ENCODE measurements at regions not wholly inside any gene's neighbourhood (a gene's known extent, or its start where the extent isn't known, plus 50 kb on each side); places are given as distances from the start of the nearest gene placed in this dataset.
"Not testable (repeated sequence)": the region's sequence is repeated elsewhere in the genome, so short reads cannot be mapped to it uniquely, and the experiment has no call there.

DNA sequence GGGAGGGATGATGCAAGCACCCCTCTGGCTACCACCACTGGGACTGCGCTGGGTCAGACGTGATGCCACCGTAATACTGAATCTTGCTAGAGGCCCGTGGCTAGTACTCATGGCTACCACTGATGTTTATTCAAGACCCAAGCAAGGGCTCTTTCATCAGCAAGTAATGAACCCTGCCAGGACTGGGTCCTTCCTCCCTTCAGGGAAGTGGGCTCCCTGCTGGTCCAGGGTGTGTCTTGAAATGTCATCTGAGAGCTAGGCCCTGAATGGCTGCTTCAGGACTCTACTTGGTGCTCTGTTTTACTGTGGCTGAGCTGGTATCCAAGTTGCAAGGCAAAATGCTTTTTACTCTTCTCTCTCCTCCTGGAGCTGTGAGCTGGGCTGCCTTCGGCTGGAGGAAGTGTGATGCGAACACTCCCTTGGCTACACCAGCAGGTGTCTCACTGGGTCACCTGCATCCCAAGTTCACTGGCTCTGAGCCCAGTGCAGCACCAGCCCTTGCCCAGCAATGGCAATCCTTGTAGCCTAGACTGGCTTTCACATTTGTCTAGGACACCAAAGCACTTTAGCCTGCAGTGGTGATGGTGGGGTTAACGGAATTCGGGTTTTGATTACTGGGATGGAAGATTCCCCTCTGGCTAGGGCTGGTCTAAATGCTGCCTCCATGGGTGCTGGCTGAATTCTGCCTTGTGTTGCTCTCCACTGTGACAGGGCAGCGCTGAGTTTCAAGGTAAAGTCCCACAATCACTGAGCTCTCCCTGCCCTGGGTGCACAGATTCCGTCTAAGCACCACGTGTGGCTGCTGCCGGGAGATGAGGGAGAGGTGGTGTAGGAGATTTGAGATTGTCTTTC lies 98.6 kb downstream of the USP22 start:
- DNase-seq (ENCODE audit: low read depth), result no peak

- not testable (repeated sequence) for DNase-seq (ENCODE audit: low read depth)
Measured at GRCh38 chr17:20947708-20948107, 95.1 kb downstream of the USP22 start.

GRCh38 chr17:20948984-20949777 lies 93.6 kb downstream of the USP22 start:
- DNase-seq (ENCODE audit: low read depth), result no peak
